Hindlimb muscle (tissue), 1 donor: ENCODE measurements at regions not wholly inside any gene's neighbourhood (a gene's known extent, or its start where the extent isn't known, plus 50 kb on each side); places are given as distances from the start of the nearest gene placed in this dataset.

Source experiments
- DNase-seq: peaks from one replicate; pipeline ENCODE4 v3.0.0-alpha.2; 2013

DNA sequence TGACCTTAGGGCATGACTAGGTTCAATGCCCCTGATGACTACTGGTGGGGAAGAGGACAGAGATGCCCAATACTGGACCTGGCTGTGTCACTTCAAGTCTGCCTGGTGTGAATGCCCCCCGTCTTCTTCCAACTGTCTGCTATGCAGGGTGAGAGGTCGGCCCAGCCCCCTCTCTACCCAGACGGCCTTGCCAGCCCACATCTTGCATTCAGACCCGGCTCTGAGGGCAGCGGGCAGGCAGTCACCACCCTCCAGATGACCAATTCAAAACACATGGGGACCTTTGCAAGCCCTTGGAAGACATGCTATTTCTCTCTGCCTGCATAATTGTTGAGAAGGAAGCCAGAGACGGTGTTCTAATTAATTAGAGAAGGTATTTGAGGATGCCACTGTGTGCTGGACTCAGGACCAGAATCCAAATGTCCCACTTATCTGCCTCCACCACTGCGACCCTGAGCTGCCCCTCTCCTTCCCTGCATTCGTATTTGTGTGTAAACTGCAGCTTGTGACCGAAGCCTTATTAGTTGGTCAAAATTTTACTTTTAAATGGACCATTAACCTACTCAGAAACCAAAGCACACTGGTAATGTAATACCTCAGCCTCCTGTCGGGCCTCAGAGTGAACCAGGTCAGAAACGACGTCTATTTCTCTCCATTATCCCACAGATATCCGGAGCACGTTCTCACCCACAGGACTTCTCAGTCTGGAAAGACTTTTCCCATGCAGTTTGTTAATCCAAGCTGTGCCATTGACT, 407.0 kb downstream of the ZNF536 start:
- DNase-seq: no peak

DNA sequence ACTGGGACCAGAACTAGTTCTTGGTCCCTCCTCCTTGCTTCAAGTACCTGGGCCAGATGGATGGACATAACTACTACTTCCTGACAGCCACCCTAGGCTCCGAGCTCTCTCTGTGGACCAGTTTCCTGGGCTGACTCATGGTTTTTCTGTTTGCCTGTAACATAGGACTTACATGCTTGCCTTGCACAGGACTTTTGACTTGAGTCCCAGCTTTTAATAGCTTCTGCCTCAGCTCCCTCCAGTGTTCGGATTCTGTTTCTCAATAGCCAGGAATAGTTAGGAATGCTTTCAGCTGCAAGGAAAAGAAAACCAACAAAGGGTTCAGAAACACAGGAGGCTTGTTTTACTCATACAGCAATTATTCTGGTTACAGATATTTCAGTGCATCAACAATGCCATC, 405.9 kb downstream of the ZNF536 start:
- DNase-seq: no peak

DNA sequence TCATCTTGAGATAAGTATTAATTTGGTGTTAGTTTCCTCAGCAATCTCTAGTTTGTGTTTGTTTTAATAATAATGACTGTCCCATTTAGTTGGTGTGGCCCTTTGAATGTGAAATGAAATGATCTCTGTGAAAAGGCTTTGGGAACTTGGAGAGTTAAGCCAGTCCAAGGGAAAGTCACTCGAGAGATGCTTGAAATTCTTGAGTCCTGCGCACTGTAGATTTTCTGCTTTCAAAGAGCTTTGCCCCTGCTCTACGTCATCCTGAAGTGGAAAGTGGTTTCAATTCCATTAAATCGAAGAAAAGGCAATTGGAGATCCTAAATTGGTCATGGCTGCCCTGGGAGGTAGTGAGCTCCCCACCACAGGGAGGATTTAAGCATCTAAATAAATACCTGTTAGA, 403.8 kb downstream of the ZNF536 start:
- DNase-seq: no peak

DNA sequence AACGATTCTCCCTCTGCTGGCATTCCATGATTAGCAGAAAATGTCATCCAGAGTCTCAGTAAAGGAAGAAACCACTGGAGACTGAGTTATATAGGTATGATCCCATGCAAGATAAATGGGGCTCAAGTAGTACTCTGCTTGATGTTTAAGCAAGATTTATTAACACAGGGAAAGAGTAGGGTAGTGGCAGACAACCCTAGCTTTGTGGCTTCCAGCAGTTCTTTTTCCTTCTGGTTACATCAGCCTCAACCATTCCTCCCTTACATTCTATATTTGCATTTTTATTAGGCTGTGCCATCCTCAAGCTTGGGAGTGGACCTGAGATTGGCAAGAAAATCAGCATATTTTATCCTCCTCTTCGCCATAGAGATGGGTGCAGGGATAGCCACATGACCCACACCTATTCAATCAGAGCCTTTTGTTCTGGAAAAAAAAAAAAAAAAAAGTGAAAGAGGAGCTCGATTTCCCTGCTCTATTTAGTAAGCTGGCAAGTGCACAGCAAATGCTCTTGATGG, 402.1 kb downstream of the ZNF536 start:
- DNase-seq: no peak

DNA sequence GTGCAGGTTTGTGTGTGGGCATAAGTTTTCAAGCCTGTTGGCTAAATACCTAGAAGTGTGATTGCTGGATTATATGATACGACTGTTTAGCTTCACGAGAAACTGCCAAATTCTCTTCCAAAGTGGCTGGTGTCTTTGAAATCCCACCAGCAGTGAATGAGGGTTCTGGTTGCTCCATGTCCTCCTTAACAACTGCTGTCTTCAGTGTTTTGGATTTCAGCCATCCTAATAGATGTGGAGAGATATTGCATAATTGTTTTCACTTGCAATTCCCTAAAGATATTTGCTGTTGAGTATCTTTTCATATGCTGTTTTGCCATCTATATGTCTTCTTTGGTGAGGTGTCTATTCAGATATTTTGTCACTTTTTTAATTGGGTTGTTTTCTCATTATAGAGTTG, 390.5 kb downstream of the ZNF536 start:
- no peak for DNase-seq

DNA sequence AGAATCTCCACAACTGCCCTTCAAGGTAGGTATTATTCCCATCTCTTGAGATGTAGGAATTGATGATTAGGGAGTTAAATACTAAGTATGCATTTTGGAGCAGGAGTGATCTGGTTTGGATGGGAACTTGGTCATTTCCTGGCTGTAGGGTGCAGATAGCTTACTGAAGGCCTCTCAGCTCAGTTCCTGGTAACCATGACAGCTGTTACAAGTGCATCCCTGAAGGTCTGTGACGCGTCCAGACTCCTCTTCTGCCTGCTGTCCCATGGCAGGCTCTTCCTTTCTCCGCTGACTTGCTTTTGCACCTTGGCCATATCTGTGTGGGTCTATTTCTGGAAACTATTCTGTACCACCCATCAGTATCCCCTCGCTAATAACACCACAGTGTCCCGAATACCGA, 387.8 kb downstream of the ZNF536 start:
- DNase-seq: no peak

DNA sequence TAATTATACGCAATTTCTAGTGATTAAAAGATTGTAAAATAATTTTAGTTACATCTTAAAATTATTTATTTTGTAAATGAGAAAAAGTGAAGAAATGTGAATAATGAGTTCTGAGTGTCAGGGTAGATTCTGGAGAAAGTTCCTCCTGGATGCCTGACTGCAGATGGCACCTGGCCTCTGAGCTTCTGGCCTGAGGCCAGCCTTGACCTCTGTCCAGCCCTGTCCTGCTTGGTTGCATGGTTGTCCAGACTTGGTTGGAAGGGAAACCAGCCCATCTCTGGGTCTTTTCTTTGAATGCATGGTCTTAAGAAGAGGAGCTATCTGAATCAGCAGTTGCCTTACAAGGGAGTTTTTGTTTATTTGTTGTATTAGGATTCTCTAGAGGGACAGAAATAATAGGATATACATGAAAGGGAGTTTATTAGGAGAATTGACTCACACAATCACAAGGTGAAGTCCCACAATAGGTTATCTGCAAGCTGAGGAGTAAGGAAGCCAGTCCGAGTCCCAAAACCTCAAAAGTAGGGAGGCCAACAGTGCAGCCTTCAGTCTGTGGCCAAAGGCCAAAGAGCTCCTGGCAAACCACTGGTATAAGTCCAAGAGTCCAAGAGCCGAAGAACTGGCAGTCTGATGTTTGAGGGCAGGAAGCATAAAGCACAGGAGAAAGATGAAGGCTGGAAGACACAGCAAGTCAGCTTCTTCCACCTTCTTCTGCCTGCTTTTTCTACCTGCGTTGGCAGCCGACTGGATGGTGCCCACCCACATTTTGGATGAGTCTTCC, 385.8 kb downstream of the ZNF536 start:
- DNase-seq: no peak

DNA sequence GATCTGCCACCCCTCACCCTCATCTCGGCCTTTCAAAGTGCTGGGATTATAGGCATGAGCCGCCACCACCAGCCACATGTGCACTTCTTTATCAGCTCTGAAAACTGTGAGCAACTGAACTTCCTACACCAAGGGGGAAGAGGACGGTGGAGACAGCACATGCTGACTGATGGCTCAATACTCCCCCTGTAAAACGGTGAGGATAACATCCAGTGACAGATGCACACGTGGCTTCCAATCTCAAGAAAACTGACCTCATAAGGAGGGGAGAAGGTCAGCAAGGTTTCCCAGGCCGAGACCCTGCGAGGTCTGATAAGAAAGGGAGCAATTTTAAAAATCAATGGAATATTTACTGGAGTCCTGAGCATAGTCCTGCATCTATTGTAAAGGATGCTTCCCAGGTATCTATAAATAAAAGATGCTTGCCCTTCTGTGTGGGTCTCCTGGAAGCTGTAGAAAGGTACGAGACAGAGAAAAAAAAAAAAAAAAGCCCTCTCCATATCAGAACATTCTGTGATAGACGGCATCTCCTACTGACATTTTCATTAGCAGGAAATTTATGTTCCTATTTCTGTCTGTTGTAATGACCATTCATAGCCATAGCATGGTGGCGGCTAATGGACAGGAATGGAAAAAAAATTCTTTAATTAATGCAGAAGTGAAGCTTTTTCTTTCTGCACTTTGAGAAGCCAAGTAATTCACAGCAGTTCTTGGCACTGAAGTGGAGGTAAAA, 385.1 kb downstream of the ZNF536 start:
- DNase-seq: no peak

DNA sequence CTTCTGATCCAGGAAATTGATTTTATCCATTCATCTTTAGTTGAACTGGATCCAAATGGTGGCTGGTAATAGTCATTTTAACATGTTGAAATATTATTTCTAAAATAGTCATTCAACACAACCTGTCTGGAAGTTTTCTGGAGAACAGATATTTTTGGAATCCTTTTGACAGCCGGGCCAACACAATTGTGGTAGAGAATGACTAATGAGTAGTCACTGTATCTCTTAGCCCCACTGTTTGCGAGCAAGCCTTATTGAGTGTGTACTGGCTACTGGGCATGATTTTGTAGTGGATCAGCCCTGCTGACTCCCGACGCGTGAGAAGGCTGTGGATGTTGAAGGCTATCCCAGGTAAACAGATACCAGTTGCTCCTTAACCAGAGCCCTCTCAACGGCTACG, 383.4 kb downstream of the ZNF536 start:
- no peak for DNase-seq

DNA sequence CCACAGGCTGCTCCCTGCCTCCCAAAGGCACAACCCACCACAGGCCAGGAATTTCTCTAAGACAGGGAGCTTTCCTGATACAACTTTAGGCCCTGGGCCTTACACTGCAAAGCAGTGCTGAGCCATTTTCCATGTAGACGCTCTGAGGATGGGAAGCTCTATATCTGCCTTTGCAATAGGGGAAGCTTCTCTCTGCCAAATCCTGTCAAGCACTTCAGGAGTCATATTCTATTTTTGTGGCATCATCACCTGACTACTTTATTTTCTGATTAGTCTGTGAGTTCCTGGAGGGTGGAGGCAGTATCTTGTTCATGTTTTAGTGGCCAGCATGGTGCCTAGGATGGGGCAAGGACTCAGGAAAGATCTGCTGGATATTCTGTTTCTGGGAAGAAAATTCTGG, 382.0 kb downstream of the ZNF536 start:
- DNase-seq: no peak

DNA sequence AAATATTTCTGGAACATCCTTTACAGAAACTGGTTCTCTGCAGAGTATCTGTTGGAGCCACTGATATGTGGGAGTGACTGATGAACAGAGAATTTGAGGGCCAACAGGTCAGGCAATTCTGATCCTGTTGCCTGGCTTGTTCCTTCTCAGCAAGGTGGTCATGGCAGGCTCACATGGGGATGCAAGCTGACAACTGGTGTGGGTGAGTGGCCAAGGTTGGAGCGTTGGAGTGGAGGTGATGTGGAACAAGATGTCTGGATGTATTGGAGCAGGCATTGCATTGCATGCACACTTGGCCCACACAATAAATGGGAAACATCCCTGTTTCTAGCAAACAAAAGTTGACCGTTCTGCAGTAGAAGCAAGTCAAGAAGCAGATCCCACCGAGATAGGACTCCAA, 380.7 kb downstream of the ZNF536 start:
- no peak for DNase-seq

DNA sequence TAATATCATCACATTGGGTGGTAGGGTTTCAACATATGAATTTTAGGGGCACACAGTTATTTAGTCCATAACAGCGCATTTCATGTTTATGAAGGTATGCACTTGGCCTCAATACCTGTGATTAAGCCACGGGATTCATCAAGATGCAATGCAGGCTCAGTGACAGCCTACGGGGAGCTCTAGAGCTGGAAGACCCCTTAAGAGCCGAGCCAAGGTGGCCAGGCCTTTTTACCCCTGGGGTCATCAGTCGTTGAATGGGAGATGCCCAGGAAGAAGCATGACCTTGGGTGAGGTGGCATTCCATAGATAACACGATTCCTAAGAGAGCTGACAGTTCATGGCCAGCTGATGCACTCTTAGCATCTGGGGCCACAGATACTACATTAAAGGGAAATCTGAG, 380.0 kb downstream of the ZNF536 start:
- DNase-seq: no peak

DNA sequence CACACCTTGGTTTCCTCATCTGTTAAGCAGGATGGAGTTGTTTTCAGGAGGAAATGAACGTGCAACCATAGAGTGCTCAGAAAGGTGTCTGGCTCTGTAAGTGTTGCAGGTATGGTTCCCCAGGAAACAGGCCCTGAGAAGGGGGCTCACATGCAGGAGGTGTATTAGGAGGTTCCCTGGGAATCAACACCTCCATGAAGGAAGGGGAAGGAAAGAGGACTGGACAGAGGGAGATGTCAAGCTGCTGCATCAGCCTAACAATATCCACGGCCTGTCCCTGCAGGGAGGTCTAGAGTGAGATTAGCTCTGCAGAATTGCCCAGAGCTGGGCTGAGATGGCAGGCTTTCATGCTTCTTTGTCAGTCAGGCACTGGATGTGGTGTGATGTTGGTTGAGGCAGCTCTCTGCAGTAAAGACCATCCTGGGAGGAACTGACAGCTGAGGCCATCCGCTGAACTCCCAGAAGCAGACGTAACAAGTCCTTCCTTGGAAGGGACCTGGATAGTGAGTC, 373.3 kb downstream of the ZNF536 start:
- DNase-seq: no peak

DNA sequence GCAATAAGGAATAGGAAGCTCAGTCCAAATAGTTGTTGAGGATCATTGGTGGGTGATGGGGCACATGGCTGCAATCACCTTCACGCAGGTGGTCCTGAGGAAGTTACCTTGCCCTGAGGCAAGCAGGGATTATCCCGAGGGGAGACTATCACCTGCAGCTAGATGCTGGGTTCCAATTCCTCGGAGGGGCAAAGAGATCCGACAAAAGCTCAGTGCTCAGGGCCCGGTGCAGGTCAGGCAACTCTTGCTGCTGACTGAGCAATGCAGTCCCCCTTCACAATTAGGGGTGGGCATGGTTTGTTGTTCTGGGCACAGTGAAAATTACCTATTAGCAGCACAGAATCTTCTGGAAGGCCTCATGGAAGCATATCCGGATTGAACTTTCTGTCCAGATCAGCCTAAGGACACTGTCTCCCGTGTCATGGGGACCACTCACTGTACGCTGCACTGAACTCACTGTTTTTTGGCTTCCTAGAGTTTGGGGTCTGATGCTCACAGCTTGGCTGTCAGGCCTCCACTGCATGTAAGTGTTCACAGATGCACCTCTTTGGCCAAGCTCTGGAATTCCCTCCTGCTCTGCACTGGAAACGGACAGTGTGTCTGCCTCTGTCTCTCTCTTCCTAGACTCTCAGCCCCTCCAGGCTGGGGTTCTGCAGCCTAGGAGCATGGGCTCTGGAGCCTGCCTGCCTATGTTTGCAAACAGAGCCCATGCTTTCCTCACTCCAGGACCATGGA, 372.7 kb downstream of the ZNF536 start:
- no peak for DNase-seq

DNA sequence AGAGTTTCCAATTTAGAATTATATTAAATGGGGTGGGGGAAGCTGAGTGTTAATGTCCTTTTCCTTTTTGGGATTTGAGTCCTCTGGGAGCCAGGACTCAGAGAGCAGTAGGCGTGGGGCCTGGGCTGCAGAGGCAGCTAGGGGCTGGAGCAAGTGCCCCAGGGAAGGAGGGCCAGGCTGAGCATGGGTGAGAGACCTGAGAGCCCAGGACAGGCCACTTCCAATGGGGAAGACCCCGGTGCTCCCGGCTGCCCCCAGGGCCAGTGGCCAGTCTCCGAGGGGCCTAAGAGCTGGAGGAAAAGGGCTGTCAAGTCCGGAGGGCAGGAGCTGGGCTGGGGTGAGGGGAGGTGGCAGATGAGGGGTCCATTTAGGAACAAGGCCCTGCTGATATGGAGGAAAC, 371.5 kb downstream of the ZNF536 start:
- no peak for DNase-seq

DNA sequence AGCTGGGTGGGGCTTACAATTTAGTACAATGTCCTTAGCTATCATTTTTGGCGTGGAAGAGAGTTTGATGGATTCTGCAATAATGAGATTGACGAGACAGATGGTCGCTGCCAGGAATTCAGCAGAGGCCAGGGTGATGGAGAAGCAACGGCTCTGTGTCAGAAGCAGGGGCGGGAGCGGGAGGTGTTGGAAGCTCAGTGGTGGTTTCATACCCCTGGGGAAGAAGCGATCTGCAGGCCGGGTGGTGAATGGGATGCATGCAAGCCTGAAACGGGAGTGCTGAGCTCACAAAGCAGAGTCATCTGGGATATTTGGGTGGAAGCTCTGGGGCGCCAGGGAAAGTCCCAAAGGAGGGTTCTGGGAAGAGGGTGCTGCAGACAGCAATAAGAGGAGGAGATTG, 370.8 kb downstream of the ZNF536 start:
- no peak for DNase-seq

DNA sequence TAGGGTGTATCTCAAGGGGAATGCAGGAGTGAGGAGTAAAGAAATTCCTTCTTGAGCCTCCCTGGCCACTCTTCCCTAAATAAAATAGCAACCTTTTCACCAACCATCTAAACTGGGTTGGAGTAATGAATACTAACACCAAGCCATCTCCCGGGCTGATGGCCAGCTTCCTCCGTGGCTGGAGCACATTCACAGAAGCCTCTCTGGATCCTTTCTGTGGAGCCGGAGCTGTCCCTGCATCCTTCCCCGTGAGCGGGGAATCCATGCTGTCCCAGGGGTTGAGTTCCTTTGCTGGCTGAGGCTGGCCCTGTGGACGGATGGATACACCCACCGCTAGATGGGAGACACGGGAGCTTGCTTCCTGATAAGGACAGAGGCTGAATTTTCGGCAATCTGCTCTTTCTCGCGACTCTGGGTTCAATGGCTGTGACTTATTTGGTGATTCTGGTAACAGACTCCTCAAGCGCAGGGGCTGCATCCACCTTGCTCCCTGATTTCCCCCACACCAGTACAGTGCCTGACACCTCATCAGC, 370.3 kb downstream of the ZNF536 start:
- no peak for DNase-seq

DNA sequence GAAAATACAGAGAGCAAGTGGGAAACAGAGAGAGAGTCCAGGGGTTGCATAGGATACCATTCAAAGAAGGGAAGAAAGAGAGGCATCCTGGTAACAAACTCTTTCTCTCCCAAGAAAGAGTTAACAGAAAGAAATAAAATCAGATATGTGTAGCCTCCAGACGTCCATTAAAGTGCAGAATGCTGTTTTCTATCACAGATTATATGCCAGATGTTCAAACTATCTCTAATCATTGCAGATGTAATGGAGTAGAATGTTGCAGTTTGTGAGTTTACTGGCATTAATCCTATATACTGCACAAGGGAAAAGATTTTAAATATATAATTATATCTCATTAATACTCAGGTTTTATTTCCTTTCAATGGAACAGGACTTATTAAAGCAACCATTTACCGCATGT, 369.4 kb downstream of the ZNF536 start:
- DNase-seq: no peak

DNA sequence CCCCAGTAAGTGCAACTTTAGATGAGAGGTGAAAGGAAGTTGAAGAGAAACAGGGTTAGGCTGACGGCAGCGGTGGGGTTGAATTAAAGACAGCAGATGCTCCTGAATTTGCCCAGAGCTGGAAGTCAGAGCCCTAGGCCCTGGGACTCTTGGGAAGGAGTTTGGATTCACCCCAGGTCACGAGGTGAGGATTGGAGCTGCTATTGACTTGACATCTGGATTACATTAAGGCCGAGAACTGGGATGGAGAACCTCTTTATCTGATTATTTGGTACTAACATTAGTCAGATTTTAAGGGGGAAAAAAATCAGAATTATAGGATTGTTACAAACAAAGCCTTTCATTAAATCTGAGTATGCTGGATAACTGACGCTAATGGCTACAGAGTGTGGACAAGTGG, 367.2 kb downstream of the ZNF536 start:
- DNase-seq: peak; percentile 69

DNA sequence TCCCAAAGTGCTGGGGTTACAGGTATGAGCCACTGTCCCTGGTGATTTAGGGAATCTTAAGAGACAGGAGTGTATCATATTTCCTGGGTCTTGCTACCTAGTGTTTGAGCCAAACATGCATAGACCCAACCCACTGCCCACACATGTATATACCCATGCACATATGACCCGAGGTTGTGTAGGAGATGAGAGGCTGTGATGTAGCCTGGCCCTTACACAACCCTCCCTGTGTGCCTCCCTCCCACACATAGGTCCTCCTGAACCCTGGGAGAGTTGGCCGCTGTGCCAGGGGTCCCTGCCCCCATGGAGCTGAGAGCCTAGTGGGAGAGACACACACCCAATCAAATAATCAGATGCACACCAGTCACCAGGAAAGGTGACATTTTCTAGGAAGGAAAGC, 365.9 kb downstream of the ZNF536 start:
- DNase-seq: no peak

DNA sequence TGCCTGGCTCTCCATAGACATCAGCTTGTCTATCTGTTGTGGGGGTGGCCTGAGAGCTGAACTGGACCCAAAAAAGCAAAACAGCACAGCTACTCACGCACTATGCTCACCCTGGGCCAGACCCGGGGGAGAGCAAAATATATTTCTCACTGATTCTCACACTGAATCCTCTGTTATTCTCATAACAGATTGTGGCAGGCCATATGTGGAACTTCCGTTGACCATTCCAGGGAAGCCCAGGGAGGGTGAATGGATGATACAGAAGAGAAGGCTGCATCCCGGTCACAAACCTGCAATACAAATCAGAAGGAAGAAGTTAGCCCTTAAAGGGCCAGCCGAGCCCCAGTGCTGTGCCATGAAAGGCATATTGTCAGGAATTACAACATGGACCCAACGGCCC, 362.5 kb downstream of the ZNF536 start:
- no peak for DNase-seq
